ENCODE measurements at regions not wholly inside any gene's neighbourhood (a gene's known extent, or its start where the extent isn't known, plus 50 kb on each side); places are given as distances from the start of the nearest gene placed in this dataset.

GRCh38 chr11:46223252-46223513 is 54.3 kb upstream of the CREB3L1 start:
- H3K36me3 ChIP-seq (ENCODE audit: insufficient read depth, low read length, poor library complexity, severe bottlenecking), result no peaks in the 10 kb centered on the region
- no peak overlapping the region for H3K27ac ChIP-seq (ENCODE audit: low read depth, low read length, poor library complexity, severe bottlenecking)
- BruUV-seq (replicated peaks), result no TSS peak
- H3K4me3 ChIP-seq (ENCODE audit: low read depth, low read length, poor library complexity, severe bottlenecking), result no peak overlapping the region
- TF ChIP-seq EZH2 (IDR thresholded peaks at IDR 0.05; ENCODE audit: borderline replicate concordance, low read depth, low read length, poor library complexity, severe bottlenecking) (no peak), CTCF (conservative IDR thresholded peaks at IDR 0.05; ENCODE audit: low read depth, low read length) (no peak)
- intact Hi-C loops (cut with micrococcal nuclease; ENCODE audit: unreplicated experiment), result no loop called here
- CTCF ChIA-PET, result no interaction called here
- no peak for DNase-seq (ENCODE audit: low spot score)
- no peaks in the 10 kb centered on the region for H3K4me1 ChIP-seq (ENCODE audit: insufficient read depth, low read length, poor library complexity, severe bottlenecking)
- H3K27me3 ChIP-seq (replicated peaks; ENCODE audit: insufficient read depth, low read depth, low read length, poor library complexity), result no peaks in the 10 kb centered on the region
- POLR2A ChIA-PET (ENCODE audit: low non-redundant PET), result no interaction called here
- H3K9me3 ChIP-seq (ENCODE audit: low read depth, low read length, poor library complexity, severe bottlenecking), result no peaks in the 10 kb centered on the region

- TF ChIP-seq CTCF (conservative IDR thresholded peaks at IDR 0.05; ENCODE audit: low read depth, low read length) (no peak; the same call in 1 of the 2 replicates), EZH2 (IDR thresholded peaks at IDR 0.05; ENCODE audit: borderline replicate concordance, low read depth, low read length, poor library complexity, severe bottlenecking) (no peak)
- POLR2A ChIA-PET (ENCODE audit: low non-redundant PET), result no interaction called here
- no TSS peak for BruUV-seq (replicated peaks)
- intact Hi-C loops (cut with micrococcal nuclease; ENCODE audit: unreplicated experiment), result no loop called here
- Histone ChIP-seq H3K36me3 (ENCODE audit: insufficient read depth, low read length, poor library complexity, severe bottlenecking) (no peaks in the 10 kb centered on the region), H3K27me3 (replicated peaks; ENCODE audit: insufficient read depth, low read depth, low read length, poor library complexity) (no peaks in the 10 kb centered on the region), H3K4me1 (ENCODE audit: insufficient read depth, low read length, poor library complexity, severe bottlenecking) (no peaks in the 10 kb centered on the region), H3K27ac (ENCODE audit: low read depth, low read length, poor library complexity, severe bottlenecking) (no peak overlapping the region), H3K9me3 (ENCODE audit: low read depth, low read length, poor library complexity, severe bottlenecking) (no peaks in the 10 kb centered on the region), H3K4me3 (ENCODE audit: low read depth, low read length, poor library complexity, severe bottlenecking) (no peak overlapping the region)
- CTCF ChIA-PET, result no interaction called here
- DNase-seq (ENCODE audit: low spot score), result no peak
Observed at GRCh38 chr11:46222490-46223251, 54.8 kb upstream of the CREB3L1 start.

DNA sequence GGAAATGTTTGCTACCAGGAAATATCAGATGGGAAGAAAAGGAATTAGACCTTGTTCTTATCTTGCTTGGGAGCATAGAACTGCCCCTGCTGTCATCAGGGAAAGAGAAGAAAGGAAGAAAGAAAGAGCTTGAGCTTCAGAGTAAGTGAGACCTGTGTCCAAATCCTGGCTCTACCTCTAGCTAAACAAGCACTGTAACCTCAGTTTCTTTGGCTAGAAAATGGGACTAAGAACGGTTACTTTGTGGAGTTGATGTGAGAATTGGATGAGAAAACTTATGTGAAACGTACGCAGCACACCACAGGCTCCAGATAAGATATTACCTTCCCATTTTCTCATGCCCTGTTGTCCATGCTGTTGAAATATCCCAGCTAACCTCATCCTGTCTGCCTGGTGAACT is 57.1 kb upstream of the CREB3L1 start:
- CTCF ChIA-PET, result no interaction called here

More for the DNA sequence above, 57.1 kb upstream of the CREB3L1 start:
- Histone ChIP-seq H3K27me3 (replicated peaks; ENCODE audit: insufficient read depth, low read depth, low read length, poor library complexity) (no peaks in the 10 kb centered on the region), H3K9me3 (ENCODE audit: low read depth, low read length, poor library complexity, severe bottlenecking) (no peaks in the 10 kb centered on the region), H3K27ac (ENCODE audit: low read depth, low read length, poor library complexity, severe bottlenecking) (no peak overlapping the region), H3K4me3 (ENCODE audit: low read depth, low read length, poor library complexity, severe bottlenecking) (no peak overlapping the region), H3K4me1 (ENCODE audit: insufficient read depth, low read length, poor library complexity, severe bottlenecking) (no peaks in the 10 kb centered on the region), H3K36me3 (ENCODE audit: insufficient read depth, low read length, poor library complexity, severe bottlenecking) (no peaks in the 10 kb centered on the region)
- intact Hi-C loops (cut with micrococcal nuclease; ENCODE audit: unreplicated experiment), result no loop called here
- no TSS peak for BruUV-seq (replicated peaks)
- TF ChIP-seq CTCF (conservative IDR thresholded peaks at IDR 0.05; ENCODE audit: low read depth, low read length), result no peak
- TF ChIP-seq EZH2 (IDR thresholded peaks at IDR 0.05; ENCODE audit: borderline replicate concordance, low read depth, low read length, poor library complexity, severe bottlenecking), result no peak
- no peak for DNase-seq (ENCODE audit: low spot score)
- POLR2A ChIA-PET (ENCODE audit: low non-redundant PET), result no interaction called here

Data from A673 (cell line).